Colonic mucosa (tissue), 4 donors: ENCODE measurements at regions not wholly inside any gene's neighbourhood (a gene's known extent, or its start where the extent isn't known, plus 50 kb on each side); places are given as distances from the start of the nearest gene placed in this dataset.

ENCODE experiments used
- DNase-seq: peaks from one replicate; pipeline ENCODE4 v3.0.0-alpha.2; 2020
- H3K27ac ChIP-seq: fragments of 200-600 bp; one replicate; pipeline ENCODE4 v1.8.0; 2021
- H3K27me3 ChIP-seq: fragments of 200-600 bp; one replicate; pipeline ENCODE4 v1.8.0; 2021
- H3K36me3 ChIP-seq: fragments of 200-600 bp; one replicate; pipeline ENCODE4 v1.8.0; 2021
- H3K4me1 ChIP-seq: fragments of 200-600 bp; one replicate; pipeline ENCODE4 v1.8.0; 2021; ENCODE audit warnings: mild to moderate bottlenecking
- H3K4me3 ChIP-seq: fragments of 200-600 bp; one replicate; pipeline ENCODE4 v1.8.0; 2021
- H3K9ac ChIP-seq, 2 donors: one replicate each; pipeline ENCODE4 v1.7.0; 2013; ENCODE audit warnings: control low read depth in 2 of 2, low read depth in 2 of 2, low read length in 2 of 2
- H3K9me3 ChIP-seq: fragments of 200-600 bp; one replicate; pipeline ENCODE4 v1.8.0; 2021
- CTCF ChIP-seq: fragments of 200-600 bp; IDR thresholded peaks from one replicate; pipeline ENCODE4 v1.8.0; 2022; ENCODE audit warnings: antibody characterized with exemption, mild to moderate bottlenecking
- intact Hi-C: fragments of 100-400 bp; cut with DNase I; formaldehyde crosslinking; loops from one replicate; pipeline ENCODE4 v1.14.1; 2022
- donor health status: healthy.
- donor health status: DM: no; HTN: no; CAD: no.
- donor health status: DM: no; HTN: no; CAD: no.

GRCh38 chr15:68482246-68482645 is 50.3 kb upstream of the ITGA11 start:
- no peak for TF ChIP-seq CTCF
- no peak for DNase-seq
- intact Hi-C loops = no loop called here
- no peaks in the 10 kb centered on the region for H3K4me1 ChIP-seq
- H3K4me3 ChIP-seq = no peak overlapping the region
- no peaks in the 10 kb centered on the region for H3K36me3 ChIP-seq
- no peak overlapping the region for H3K9ac ChIP-seq
- no peak overlapping the region for H3K27ac ChIP-seq
- no peaks in the 10 kb centered on the region for H3K27me3 ChIP-seq
- no peaks in the 10 kb centered on the region for H3K9me3 ChIP-seq

- Histone ChIP-seq H3K4me3 (no peak overlapping the region), H3K27ac (no peak overlapping the region), H3K4me1 (no peaks in the 10 kb centered on the region), H3K36me3 (no peaks in the 10 kb centered on the region), H3K9ac (no peak overlapping the region), H3K9me3 (no peaks in the 10 kb centered on the region), H3K27me3 (no peaks in the 10 kb centered on the region)
- DNase-seq = no peak
- TF ChIP-seq CTCF = no peak
- intact Hi-C loops = no loop called here
These were observed 51.2 kb upstream of the ITGA11 start for GRCh38 chr15:68483165-68483564.

- Histone ChIP-seq H3K4me1 (no peaks in the 10 kb centered on the region), H3K27me3 (no peaks in the 10 kb centered on the region), H3K4me3 (no peak overlapping the region), H3K36me3 (no peaks in the 10 kb centered on the region), H3K9ac (no peak overlapping the region), H3K27ac (no peak overlapping the region), H3K9me3 (no peaks in the 10 kb centered on the region)
- no peak for TF ChIP-seq CTCF
- intact Hi-C loops = no loop called here
- DNase-seq = no peak
These were observed 52.3 kb upstream of the ITGA11 start for GRCh38 chr15:68484220-68484619.

- Histone ChIP-seq H3K27me3 (no peaks in the 10 kb centered on the region), H3K36me3 (no peaks in the 10 kb centered on the region), H3K4me3 (no peak overlapping the region), H3K27ac (no peak overlapping the region), H3K9ac (no peak overlapping the region), H3K4me1 (no peaks in the 10 kb centered on the region), H3K9me3 (no peaks in the 10 kb centered on the region)
- intact Hi-C loops = no loop called here
- no peak for DNase-seq
- TF ChIP-seq CTCF = no peak
These were observed 52.9 kb upstream of the ITGA11 start for GRCh38 chr15:68484696-68485400.

GRCh38 chr15:68485721-68486360 is 53.9 kb upstream of the ITGA11 start:
- Histone ChIP-seq H3K9me3 (no peaks in the 10 kb centered on the region), H3K4me1 (no peaks in the 10 kb centered on the region), H3K27ac (no peak overlapping the region), H3K4me3 (no peak overlapping the region), H3K27me3 (no peaks in the 10 kb centered on the region), H3K9ac (no peak overlapping the region), H3K36me3 (no peaks in the 10 kb centered on the region)
- intact Hi-C loops = no loop called here
- TF ChIP-seq CTCF = no peak
- DNase-seq = no peak
